Inflammatory macrophage treated with lipopolysaccharide for 1 hour (primary cell): ENCODE measurements at regions not wholly inside any gene's neighbourhood (a gene's known extent, or its start where the extent isn't known, plus 50 kb on each side); places are given as distances from the start of the nearest gene placed in this dataset.
A peak's percentile ranks its signal among the peaks of the same experiment; 100 is the strongest.
"Not testable (repeated sequence)": the region's sequence is repeated elsewhere in the genome, so short reads cannot be mapped to it uniquely, and the experiment has no call there.

ENCODE experiments used
- DNase-seq, 2 donors: peaks; one replicate each; pipeline ENCODE4 v3.0.0-alpha.2; 2020 to 2022

DNA sequence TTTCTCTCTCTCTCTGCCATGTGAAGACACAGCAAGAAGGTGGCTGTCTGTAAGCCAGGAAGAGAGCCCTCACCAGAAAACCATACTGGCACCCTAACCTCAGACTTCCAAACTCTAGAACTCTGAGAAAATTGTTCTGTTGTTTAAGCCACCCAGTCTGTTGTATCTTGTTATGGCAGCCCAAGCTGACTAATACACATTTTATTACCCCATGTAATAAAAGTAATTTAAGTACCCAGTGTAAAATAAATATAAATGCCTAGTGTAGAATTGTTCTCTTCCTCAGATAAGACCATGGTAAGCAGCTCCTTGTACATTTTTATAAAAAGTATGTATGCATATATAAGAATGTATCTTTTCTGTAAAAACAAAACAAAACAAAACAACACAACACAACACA is 119.7 kb downstream of the DTL start:
- no peak for DNase-seq

DNA sequence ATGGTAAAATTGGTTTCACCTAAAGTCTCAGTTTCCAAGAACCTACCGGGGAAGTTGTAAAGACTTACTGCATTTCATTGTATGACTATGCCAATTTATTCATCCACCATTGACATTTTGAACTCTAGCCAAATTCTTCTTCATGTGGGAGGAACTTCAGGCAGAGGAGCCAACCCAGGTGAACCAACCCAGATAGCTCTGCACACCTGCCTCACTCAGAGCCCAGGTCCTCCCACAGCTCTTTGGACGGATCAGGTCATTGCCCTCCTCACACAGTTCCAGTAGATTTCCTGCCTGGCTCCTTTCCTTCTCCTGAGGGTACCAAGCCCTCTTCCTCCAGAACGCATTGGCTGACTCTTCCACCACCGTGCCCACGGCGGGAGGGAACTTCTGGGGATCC is 121.7 kb downstream of the DTL start:
- no peak for DNase-seq

DNA sequence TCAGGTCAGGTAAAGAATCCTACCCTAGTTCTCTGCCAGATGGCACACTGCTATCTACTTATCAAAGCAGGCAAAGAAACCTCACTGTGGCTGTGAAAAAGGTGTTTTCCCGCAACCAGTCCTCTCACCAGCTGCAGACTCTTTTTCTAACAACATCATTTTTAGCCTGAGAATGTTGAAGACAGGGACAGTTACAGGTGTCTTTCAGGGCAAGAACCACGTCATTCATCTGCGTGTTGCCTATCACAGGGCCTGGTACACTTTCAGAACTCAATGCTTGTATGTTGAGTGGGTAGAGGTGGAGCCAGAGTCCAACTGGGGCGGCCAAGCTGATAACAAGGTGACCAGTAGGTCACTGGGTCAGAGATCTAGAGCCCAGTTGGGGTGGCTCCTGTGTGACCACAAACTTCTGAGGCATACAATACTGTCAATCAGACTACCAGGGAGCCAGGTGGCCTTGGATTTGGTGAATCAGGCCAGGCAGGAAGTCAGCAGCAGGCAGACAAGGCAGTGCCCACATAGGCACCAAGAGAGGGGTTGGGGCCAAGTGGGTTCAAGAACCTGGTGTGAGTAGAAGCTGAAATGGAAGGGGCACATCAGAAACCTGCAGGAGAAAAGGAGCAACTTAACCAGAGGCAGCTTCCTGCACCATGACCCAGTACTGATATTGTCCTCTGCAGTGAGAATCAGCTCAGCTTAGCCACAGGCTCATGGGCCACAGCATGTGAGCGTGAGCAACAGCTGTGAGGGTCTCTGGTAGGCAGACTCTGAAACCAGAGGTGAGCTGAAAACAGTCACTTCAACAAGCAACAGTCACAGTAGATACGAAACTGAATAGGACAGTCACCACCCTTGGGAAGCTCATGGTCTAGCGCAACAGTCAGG is 123.6 kb downstream of the DTL start:
- no peak for DNase-seq

DNA sequence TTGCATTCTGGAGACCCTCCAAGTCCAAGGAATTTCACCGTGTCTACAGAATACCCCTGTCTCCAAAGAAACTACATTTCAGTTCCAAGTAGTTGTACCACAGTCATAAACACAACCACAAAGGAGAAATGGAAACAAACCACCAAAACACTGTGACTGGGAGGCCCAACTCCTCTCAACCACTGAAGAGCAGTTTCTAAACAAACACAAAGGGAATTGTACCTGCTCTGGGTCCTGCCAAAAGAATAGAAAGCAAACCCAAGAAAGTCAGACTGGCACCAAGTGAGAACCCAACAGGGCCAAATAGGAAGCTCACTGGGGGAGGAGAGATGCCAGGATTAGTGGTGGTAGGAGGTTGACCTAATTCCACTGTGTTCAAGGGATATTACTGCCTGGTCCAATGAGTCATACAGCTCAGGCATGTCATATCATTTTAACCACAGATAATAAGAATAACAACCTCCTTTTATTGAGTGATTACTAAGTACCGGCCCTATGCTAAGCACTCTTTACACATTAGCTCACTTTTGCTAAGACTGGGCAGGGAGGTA is 123.9 kb upstream of the PPP2R5A start:
- peak in 1 of 2 donors; percentile 38 for DNase-seq

DNA sequence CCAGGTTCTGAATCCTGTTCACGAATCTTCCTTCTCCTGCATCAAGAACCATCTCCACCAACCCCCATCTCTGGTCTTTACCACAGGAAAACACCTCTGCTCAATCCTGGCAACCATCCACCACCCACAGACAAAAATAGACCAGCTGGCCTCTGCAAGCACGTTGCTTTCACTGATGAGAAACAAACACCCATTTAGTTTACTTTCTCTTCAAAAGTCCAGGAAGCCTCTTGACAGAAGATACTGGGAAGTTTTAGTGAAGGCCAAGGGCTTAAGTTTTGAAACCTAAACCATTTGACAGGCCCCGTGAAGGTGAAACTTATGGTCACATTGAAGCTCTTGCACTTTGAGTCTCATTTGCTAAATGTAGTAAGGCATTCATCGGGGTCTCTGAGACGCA is 122.6 kb upstream of the PPP2R5A start:
- DNase-seq: peak in 1 of 2 donors; percentile 40

DNA sequence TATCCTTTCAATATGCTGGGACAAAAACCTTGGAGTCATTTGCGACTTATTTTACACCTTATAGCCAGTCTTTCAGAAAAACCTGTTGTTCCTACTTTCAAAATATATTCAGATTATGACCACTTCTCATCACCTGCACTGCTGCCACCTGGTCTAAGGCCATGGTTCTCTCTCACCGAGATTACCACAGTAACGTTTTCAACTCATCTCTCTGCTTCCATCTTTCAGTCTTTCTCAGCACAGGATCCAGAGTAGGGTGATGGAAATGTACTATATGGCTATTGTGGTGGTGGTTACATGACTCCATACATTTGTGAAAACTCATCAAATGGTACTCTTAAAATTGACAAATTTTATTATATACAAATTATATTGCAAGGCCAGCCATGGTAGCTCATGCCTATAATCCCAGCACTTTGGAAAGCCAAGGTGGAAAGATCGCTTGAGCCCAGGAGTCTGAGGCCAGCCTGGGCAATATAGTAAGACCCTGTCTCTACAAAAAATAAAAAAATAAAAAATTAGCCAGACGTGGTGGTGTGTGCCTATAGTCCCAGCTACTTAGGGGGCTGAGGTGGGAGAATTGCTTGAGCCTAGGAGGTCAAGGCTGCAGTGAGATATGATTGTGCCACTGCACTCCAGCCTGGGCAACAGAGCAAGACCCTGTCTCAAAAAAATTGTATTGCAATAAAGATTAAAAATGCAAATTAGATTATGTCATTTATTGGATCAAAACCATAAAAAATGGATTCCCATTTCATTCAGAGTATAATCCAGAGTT is 120.9 kb upstream of the PPP2R5A start:
- DNase-seq: no peak

DNA sequence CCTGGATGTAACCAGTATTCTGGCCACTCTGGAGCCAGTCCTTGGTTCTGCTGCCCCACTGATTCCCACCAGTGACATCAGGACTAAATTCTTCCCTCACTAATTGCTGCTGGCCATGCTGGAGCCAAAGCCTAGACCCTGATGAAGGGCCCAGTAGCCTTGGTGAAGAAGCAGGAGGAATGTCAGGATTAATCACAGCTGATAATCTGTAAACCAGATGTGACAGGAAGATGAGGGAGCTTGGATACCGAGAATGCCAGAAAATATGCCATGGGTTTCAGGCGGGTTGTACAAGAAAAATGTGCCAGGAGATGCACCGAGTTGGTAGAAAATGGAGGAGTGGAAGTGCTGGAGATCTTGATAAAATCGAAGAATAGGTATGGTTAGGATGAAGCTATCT is 119.0 kb upstream of the PPP2R5A start:
- DNase-seq: no peak

DNA sequence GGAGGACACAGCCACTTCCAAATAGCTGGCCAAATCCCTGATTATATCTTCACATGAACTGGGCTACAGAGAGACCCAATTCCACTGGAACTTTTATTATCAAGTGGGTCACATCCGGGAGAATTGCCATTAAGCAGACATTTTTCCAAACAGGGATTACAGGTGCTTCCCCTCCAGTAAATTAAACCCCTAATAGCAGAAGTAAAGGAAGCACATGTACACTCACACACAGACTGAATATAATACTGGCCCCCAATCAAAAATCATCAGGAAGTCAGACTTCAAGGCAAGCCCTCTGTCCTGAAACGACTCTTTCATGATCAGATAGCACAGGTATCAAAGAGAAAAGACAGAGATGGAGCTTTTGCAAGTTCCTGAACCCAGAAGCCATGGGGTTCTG is 118.6 kb upstream of the PPP2R5A start:
- no peak for DNase-seq

DNA sequence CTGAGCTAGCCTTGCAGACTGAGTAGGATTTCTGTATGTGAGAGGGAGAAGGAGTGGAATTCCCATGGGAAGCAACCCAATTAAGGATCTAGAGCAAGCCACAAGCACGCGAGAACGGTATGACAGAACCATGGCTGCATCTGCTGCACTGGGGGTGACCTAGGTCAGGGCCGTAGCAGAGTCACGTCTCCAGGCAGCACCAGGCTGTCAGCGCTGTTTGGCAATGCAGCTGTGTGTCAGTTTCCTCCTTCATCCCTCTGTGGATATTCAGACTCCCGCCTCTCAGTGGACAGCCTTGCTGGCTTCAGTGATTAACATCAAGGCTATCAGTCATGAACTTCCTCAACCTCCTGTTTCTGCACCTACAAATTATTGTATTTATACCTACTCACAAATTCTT is 118.1 kb upstream of the PPP2R5A start:
- peak; percentile 65 to 70 for DNase-seq

DNA sequence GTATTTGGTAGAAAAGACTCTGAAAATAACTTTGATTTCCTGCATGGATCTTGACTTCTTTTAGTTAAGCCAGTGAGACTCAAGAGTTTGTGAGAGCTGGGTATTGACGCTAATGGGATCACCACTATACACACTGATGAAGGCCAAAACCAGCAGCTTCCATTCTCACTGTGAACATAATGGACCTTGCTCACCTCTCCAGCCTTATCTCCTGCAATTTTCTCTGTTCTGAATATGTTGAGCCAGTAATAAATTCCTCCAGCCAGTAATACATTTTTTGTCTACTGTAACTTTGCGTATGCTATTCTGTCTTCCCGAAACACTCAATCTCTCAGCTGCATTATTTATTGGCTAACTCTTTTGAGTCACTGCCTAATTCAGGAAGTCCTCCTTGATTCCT is 111.6 kb upstream of the PPP2R5A start:
- DNase-seq: no peak

DNA sequence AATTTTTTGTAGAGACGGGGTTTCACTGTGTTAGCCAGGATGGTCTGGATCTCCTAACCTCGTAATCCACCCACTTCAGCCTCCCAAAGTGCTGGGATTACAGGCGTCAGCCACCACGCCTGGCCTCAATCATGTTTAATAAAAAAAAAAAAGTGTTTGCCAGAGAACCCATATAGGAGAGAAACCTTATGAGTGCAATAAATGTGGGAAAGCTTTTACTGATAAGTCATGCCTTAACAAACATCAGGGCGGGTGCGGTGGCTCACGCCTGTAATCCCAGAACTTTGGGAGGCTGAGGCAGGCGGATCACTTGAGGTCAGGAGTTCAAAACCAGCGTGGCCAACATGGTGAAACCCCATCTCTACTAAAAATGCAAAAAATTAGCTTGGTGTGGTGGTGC is 110.9 kb upstream of the PPP2R5A start:
- DNase-seq: not testable (repeated sequence)

DNA sequence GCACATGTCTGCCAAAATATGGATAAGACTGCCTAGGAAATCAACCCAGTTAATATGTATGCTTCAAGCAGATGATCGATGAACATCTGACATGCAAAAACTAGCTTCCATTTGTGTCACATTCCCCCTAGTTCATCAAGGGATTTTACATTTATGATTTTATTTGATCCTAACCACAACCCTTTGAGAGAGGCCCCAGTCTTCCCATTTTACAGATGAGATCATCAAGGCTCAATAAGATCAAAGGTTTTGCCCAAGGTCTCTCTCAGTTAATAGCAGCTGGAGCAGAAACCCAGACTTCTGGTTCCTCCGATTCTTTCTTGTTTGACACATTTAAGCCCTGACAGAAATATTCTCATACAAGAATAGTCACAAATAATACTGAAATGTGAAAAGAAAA is 107.7 kb upstream of the PPP2R5A start:
- DNase-seq: no peak

DNA sequence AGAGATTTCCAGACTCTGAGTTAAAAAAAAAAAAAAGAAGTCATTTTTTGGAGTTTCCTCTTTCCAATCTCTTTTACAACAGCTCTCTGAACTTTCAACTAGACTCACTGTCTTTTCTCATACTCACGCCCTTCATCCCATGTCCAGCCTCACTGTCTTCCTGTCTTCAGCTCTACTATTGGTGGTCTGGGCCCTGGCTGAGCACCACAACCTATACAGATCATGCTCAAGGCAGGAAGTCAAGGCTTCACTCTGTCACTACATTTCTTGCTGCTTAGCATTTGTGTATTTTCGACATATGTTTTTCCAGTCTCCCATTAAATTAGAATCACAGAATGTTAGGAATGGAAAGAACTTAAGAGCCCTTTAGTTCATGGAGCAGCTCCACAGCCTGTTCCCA is 106.4 kb upstream of the PPP2R5A start:
- DNase-seq: peak; percentile 53 to 80

DNA sequence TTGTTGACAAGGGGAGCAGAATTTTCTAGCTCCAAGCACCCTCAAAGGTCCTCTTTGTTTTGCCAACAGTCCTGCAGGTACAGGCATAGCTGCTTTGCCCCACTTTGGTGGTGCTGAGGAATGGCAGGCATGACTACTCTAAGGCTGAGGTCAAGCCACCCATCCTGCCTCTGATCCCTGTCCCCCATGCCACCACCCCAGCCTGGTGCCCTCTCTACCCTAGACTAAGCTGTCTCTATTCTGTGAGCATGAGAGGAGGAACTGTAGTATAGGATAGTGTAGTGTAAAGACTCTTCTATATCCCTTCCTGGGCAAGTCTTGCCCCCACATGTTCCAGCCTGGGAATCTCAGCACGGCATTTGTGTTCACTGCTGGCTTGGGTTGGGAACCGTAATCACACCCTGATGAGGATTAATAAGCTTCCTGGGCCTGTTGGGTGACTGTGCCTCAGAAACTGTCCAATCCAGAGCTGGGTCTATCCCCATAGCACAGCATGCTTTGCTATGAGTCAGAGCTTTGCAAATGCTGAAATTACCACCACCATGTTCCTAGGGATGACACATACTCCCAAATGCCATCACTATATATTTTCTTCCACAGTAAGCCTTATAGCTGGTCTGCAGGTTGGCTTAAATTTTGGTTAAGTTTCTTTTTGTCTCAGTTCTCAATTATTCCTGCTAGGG is 105.7 kb upstream of the PPP2R5A start:
- DNase-seq: peak; percentile 72 to 90

DNA sequence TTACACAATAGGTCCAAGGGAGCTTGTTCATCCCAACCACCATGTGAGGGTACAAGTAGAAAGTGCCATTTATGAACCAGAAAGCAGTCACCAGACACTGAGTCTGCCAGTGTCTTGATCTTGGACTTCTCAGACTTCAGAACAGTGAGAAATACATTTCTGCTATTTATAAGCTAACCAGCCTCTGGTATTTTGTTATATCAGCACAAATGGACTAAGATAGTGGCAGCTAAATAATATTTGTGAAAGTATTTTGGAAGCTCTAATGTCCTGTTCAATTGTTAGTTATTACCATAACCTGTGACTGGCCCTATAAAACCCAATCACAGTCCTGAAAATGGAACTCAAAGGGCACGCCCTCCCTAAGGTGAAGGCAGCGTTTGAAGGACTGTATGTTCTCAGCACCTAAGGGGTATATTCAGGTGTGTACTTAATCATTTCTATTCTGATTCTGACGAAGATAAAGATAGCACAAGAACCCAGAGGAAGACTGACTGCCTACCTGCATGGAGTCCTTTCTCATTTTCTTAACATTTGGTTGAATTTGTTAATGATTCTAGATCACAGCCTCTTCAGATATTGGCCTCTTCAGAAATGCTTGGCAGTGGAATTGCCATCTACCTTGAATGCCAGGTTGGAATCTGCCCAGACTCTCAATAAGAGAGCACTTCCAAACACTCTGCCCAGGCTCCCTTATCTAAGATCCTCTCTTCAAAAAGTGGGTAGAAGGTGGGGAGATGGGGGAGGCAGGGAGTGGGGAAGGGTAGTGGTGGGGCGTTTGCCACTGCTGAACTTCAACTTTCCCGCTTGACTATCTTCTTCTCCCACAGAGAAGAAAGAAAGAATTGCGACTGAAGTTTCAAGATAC is 104.0 kb upstream of the PPP2R5A start:
- DNase-seq: no peak

DNA sequence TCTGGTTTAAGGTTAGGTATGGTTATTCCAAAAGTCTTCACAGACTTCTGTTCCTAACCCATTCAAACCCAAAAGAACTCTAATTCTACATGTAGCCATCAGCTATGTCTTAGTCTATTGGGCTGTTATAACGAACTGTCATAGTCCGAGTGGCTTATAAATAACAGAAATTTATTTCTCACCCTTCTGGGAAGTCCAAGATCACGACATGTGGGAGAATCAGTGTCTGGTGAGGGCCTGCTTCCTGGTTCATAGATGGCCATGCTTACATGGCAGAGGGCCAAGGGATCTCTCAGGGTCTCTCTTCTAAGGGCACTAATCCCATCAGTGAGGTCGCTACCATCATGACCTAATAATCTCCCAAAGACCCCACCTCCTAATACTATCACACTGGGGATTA is 103.0 kb upstream of the PPP2R5A start:
- DNase-seq: peak; percentile 72 to 74

DNA sequence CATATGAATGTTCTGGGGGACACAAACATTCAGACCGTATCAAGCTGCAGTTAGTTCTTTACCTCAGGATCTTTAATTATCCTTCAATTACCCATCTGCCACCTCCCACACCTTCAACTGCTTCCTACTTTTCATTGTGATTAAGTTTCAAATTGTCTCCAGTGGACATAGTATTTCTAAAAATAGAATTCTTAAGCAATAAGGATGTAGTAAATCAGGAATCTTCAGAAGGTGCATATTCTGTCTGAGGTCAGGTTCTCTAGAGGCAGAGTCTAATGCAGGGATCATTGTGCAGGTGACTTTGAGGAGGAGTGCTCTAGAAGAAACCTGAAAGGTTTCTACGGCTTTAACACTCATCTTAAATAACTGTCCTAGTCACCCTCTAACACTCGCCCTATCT is 102.6 kb upstream of the PPP2R5A start:
- DNase-seq: peak; percentile 42 to 53

DNA sequence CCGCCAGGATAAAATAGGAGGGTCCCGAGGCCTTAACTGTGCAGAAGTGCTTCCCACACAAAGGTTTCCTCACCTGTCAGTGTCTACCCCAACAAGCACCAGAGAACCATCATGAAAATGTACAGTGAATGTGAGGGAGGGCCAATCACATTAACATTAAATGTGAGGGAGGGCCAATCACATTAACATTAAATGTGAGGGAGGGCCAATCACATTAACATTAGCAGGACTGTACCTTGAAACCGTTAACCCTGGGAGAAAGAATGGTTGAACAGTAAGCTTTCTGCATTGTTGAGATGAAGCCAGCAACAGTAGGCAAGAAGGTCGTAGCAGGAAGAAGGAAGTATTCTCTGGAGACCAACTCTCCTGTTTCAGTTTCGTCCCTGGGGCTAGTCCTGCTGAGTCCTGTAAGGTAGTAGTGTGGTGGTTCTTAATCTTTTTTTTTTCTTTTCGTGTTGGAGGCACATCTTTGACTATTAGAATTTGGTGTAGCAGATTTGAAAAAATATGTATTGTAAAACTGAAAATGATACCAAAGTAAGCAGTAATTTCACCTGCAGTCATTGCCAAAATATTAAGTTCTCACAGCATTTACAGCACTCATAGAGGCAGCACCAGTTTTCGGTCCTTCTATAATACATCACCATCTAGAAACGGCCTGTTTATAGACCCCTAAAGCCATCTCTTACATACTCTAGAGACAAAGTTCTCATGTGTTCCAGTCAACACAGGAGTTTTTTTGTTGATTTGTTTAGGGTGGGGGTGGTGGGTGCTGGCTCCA is 98.6 kb upstream of the PPP2R5A start:
- DNase-seq: peak; percentile 51 to 57

DNA sequence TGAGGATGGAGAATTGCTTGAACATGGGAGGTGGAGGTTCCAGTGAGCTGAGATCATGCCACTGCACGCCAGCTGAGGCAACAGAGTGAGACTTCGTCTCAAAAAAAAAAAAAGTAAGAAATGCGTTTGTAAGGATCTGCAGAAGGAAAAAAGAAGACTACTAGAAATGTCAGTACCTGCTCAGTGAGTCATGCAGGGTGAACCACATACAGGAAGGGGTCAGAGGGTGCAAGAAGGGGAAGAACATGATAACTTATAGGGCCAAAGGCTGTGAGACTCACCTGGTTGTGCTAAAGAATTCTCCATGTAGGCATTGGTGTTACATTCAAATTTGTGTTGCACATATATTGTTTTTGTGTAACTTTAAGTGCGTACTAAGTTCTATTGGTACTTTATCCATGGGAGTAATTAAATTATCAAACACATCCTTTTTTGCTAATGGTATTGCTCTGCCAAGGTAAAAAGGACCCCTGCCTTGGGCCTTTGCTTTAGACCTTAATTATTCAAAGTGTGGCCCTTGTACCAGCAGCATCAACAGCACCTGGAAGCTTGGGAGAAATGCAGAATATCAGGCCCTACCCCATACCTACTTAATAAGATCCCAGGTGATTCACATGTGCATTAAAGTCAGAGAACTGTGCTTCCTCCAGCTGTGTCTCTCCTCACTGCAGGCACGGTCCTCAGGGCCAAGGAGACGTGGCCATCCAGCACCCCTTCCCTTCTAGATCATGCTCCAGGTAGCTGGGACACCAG is 96.4 kb upstream of the PPP2R5A start:
- no peak for DNase-seq

DNA sequence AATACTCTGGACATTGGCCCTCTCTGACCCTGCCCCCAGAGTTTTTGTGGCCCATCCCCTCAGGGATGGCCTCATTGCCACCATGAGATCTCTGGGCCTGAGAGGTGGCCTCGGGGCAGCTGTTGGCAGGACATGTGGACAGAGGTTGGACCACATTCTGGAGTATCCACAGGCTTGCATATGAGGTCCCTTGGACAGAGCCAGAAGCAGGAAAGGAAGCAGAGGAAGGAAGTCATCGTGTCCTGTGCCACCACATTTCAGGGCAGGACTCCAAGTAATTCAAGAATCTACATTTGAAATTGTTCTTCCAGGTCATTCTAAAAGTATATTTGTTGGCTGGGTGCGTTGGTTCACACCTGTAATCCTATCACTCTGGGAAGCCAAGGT is 95.9 kb upstream of the PPP2R5A start:
- DNase-seq: no peak

DNA sequence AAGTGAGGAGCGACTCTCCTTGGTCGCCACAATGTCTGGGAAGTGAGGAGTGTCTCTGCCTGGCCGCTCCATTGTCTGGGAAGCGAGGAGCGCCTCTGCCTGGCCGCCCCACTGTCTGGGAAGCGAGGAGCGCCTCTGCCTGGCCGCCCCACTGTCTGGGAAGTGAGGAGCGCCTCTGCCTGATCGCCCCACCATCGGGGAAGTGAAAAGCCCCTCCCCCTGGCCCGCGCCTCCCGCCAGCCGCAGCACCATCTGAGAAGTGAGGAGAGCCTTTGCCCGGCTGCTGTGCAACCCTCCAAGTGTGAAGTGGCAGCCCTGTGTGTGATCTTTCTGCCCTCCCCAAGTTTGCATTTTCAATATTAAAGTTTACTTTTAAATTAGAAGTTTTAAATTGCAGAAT is 95.0 kb upstream of the PPP2R5A start:
- DNase-seq: no peak
